GM13977 (cell line): ENCODE measurements at regions not wholly inside any gene's neighbourhood (a gene's known extent, or its start where the extent isn't known, plus 50 kb on each side); places are given as distances from the start of the nearest gene placed in this dataset.

Experiments used
- DNase-seq: peaks from one replicate; pipeline ENCODE4 v3.0.0; 2012; ENCODE audit warnings: low spot score
- CTCF ChIP-seq: IDR thresholded peaks from 2 replicates; pipeline ENCODE4 v1.5.1; 2012; ENCODE audit warnings: mild to moderate bottlenecking, control low read depth; ENCODE audit not compliant: insufficient read depth; ENCODE audit errors: extremely low read depth, missing control alignments
- in situ Hi-C: fragments of 300-500 bp; cut with MboI; formaldehyde crosslinking; loops from one replicate; pipeline ENCODE4 v1.12.0; 2022; ENCODE audit warnings: low sequenced_read_pairs, low pct_unique_long_range_greater_than_20kb, mixed read lengths, inconsistent platforms; ENCODE audit not compliant: unreplicated experiment

GRCh38 chr4:32436816-32437215, 1716.6 kb downstream of the PCDH7 start:
- DNase-seq, result no peak
- in situ Hi-C loops, result no loop called here
- no peak for TF ChIP-seq CTCF

- no peak for DNase-seq
- no peak for TF ChIP-seq CTCF
These were observed 1720.2 kb downstream of the PCDH7 start for GRCh38 chr4:32440391-32440790.

GRCh38 chr4:32454482-32454881, 1734.3 kb downstream of the PCDH7 start:
- no peak for DNase-seq
- no peak for TF ChIP-seq CTCF
- in situ Hi-C loops, result no loop called here

More at GRCh38 chr4:32440391-32440790, 1720.2 kb downstream of the PCDH7 start:
- in situ Hi-C loops, result no loop called here

GRCh38 chr4:32455231-32455630, 1735.1 kb downstream of the PCDH7 start:
- no peak for DNase-seq
- TF ChIP-seq CTCF, result no peak
- in situ Hi-C loops, result no loop called here

GRCh38 chr4:32460972-32461371, 1740.8 kb downstream of the PCDH7 start:
- DNase-seq, result no peak
- TF ChIP-seq CTCF, result no peak
- in situ Hi-C loops, result no loop called here

GRCh38 chr4:32462944-32463343, 1742.8 kb downstream of the PCDH7 start:
- peak; percentile 59 for TF ChIP-seq CTCF
- DNase-seq, result no peak
- in situ Hi-C loops, result no loop called here

GRCh38 chr4:32470087-32470585, 1750.0 kb downstream of the PCDH7 start:
- in situ Hi-C loops, result no loop called here
- no peak for DNase-seq
- TF ChIP-seq CTCF, result no peak
